ENCODE measurements at regions not wholly inside any gene's neighbourhood (a gene's known extent, or its start where the extent isn't known, plus 50 kb on each side); places are given as distances from the start of the nearest gene placed in this dataset.

- no peaks in the 10 kb centered on the region for H3K9me3 ChIP-seq (ENCODE audit: control insufficient read depth, insufficient read depth, low read length)
- ChIA-PET POLR2A (no interaction called here), CTCF (interaction anchor here (0.6 to 0.8 kb wide), 2 partner anchors 133 to 1088 kb away, joined by 4 to 5 read pairs; no protein-coding TSS in a partner anchor)
- DNase-seq (ENCODE audit: low read depth, low spot score), result no peak
- no peak overlapping the region for H3K4me3 ChIP-seq (ENCODE audit: low read depth, low read length)
- TF ChIP-seq CTCF (IDR thresholded peaks at IDR 0.05; ENCODE audit: low read depth, low read length), result no peak
- H3K27ac ChIP-seq (ENCODE audit: low read depth, low read length), result no peak overlapping the region
- H3K27me3 ChIP-seq (ENCODE audit: control insufficient read depth, insufficient read depth, low read length), result peaks cover 7% of the 10 kb centered on the region
Observed at GRCh38 chr12:72134246-72135020, 137.7 kb upstream of the TRHDE start.

- peaks cover 7% of the 10 kb centered on the region for H3K27me3 ChIP-seq (ENCODE audit: control insufficient read depth, insufficient read depth, low read length)
- TF ChIP-seq CTCF (IDR thresholded peaks at IDR 0.05; ENCODE audit: low read depth, low read length), result no peak
- CTCF ChIA-PET, result no interaction called here
- no peaks in the 10 kb centered on the region for H3K9me3 ChIP-seq (ENCODE audit: control insufficient read depth, insufficient read depth, low read length)
- no peak overlapping the region for H3K4me3 ChIP-seq (ENCODE audit: low read depth, low read length)
- DNase-seq (ENCODE audit: low read depth, low spot score), result no peak
- POLR2A ChIA-PET, result no interaction called here
- H3K27ac ChIP-seq (ENCODE audit: low read depth, low read length), result no peak overlapping the region
Observed at GRCh38 chr12:72135021-72135301, 137.2 kb upstream of the TRHDE start.

- POLR2A ChIA-PET, result no interaction called here
- no peak for DNase-seq (ENCODE audit: low read depth, low spot score)
Observed at GRCh38 chr12:72136792-72137191, 135.4 kb upstream of the TRHDE start.

GRCh38 chr12:72139411-72139810, 132.8 kb upstream of the TRHDE start:
- DNase-seq (ENCODE audit: low read depth, low spot score), result no peak
- TF ChIP-seq CTCF (IDR thresholded peaks at IDR 0.05; ENCODE audit: low read depth, low read length), result no peak
- Histone ChIP-seq H3K27me3 (ENCODE audit: control insufficient read depth, insufficient read depth, low read length) (no peaks in the 10 kb centered on the region), H3K9me3 (ENCODE audit: control insufficient read depth, insufficient read depth, low read length) (no peaks in the 10 kb centered on the region), H3K4me3 (ENCODE audit: low read depth, low read length) (no peak overlapping the region), H3K27ac (ENCODE audit: low read depth, low read length) (no peak overlapping the region)
- ChIA-PET CTCF (no interaction called here), POLR2A (no interaction called here)

More at GRCh38 chr12:72136792-72137191, 135.4 kb upstream of the TRHDE start:
- Histone ChIP-seq H3K9me3 (ENCODE audit: control insufficient read depth, insufficient read depth, low read length) (no peaks in the 10 kb centered on the region), H3K4me3 (ENCODE audit: low read depth, low read length) (no peak overlapping the region), H3K27me3 (ENCODE audit: control insufficient read depth, insufficient read depth, low read length) (peaks cover 6% of the 10 kb centered on the region), H3K27ac (ENCODE audit: low read depth, low read length) (no peak overlapping the region)
- CTCF ChIA-PET, result no interaction called here
- TF ChIP-seq CTCF (IDR thresholded peaks at IDR 0.05; ENCODE audit: low read depth, low read length), result no peak

- H3K9me3 ChIP-seq (ENCODE audit: control insufficient read depth, insufficient read depth, low read length), result no peaks in the 10 kb centered on the region; the same call in 1 of the 2 replicates
- peak; percentile 41; the same call in 1 of the 2 replicates for TF ChIP-seq CTCF (IDR thresholded peaks at IDR 0.05; ENCODE audit: low read depth, low read length)
- CTCF ChIA-PET, result interaction anchor here (0.7 kb wide), 1 partner anchor 605 kb away, joined by 3 read pairs; no protein-coding TSS in a partner anchor
- H3K27ac ChIP-seq (ENCODE audit: low read depth, low read length), result no peak overlapping the region
- no peak overlapping the region for H3K4me3 ChIP-seq (ENCODE audit: low read depth, low read length)
- POLR2A ChIA-PET, result no interaction called here
- peaks cover 3% of the 10 kb centered on the region for H3K27me3 ChIP-seq (ENCODE audit: control insufficient read depth, insufficient read depth, low read length)
- no peak for DNase-seq (ENCODE audit: low read depth, low spot score)
Observed at GRCh38 chr12:72141381-72141780, 130.8 kb upstream of the TRHDE start.

Measured in AG04450 (cell line).